COLO668 (cell line): ENCODE measurements at regions not wholly inside any gene's neighbourhood (a gene's known extent, or its start where the extent isn't known, plus 50 kb on each side); places are given as distances from the start of the nearest gene placed in this dataset.

Source experiments
- DNase-seq: peaks from one replicate; lab custom pipeline; 2025; ENCODE audit not compliant: unreplicated experiment; lab: John Stamatoyannopoulos, UW

GRCh38 chr10:121221991-121222390 is 370.8 kb downstream of the WDR11 start:
- DNase-seq = no peak

GRCh38 chr10:121222842-121223241 is 371.7 kb downstream of the WDR11 start:
- DNase-seq = no peak

- DNase-seq = no peak
These were observed 367.2 kb downstream of the FGFR2 start for GRCh38 chr10:121231079-121231478.

- DNase-seq = no peak
These were observed 365.8 kb downstream of the FGFR2 start for GRCh38 chr10:121232494-121232893.

GRCh38 chr10:121235692-121236091 is 362.6 kb downstream of the FGFR2 start:
- no peak for DNase-seq

- no peak for DNase-seq
These were observed 361.6 kb downstream of the FGFR2 start for GRCh38 chr10:121236621-121237020.

- DNase-seq = no peak
These were observed 360.5 kb downstream of the FGFR2 start for GRCh38 chr10:121237718-121238117.

- peak; percentile 33 for DNase-seq
These were observed 358.2 kb downstream of the FGFR2 start for GRCh38 chr10:121240011-121240410.

GRCh38 chr10:121240556-121240955 is 357.7 kb downstream of the FGFR2 start:
- peak; percentile 31 for DNase-seq

- no peak for DNase-seq
These were observed 356.9 kb downstream of the FGFR2 start for GRCh38 chr10:121241337-121241736.

GRCh38 chr10:121242741-121243608 is 355.3 kb downstream of the FGFR2 start:
- no peak for DNase-seq

- peak; percentile 28 for DNase-seq
These were observed 354.5 kb downstream of the FGFR2 start for GRCh38 chr10:121243609-121244241.

GRCh38 chr10:121244818-121245217 is 353.4 kb downstream of the FGFR2 start:
- peak; percentile 16 for DNase-seq

GRCh38 chr10:121245754-121246153 is 352.5 kb downstream of the FGFR2 start:
- DNase-seq = peak; percentile 48

GRCh38 chr10:121248266-121248665 is 350.0 kb downstream of the FGFR2 start:
- DNase-seq = no peak

- DNase-seq = no peak
These were observed 347.1 kb downstream of the FGFR2 start for GRCh38 chr10:121250995-121251764.

GRCh38 chr10:121252756-121253155 is 345.5 kb downstream of the FGFR2 start:
- no peak for DNase-seq

- no peak for DNase-seq
These were observed 337.9 kb downstream of the FGFR2 start for GRCh38 chr10:121260377-121260776.

GRCh38 chr10:121261665-121262064 is 336.6 kb downstream of the FGFR2 start:
- DNase-seq = no peak

GRCh38 chr10:121262774-121263430 is 335.3 kb downstream of the FGFR2 start:
- no peak for DNase-seq

GRCh38 chr10:121263431-121263783 is 334.8 kb downstream of the FGFR2 start:
- DNase-seq = no peak
